ENCODE measurements at regions not wholly inside any gene's neighbourhood (a gene's known extent, or its start where the extent isn't known, plus 50 kb on each side); places are given as distances from the start of the nearest gene placed in this dataset.
"Not testable (repeated sequence)": the region's sequence is repeated elsewhere in the genome, so short reads cannot be mapped to it uniquely, and the experiment has no call there.

- DNase-seq (ENCODE audit: low read depth), result not testable (repeated sequence)
Observed at GRCh38 chr2:111448796-111449195, 328.1 kb downstream of the BCL2L11 start.

DNA sequence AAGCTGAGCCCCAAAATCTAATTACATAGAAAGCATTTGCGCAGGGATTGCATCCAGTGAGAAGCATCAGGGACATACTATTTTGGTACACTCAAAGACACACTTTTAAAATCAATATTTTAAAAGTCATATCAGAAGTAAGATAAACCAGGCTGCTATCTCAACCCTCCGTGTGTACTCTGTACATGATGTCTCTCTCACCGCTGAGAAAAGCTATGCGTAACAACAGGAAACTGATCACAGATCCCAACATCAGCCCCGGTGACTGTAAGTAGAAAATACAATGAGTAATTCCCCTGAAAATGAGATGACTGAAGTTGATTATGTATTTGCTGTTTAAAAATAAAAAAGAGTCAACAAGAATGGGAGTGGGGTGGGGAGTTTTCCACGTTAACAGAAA, 329.8 kb downstream of the BCL2L11 start:
- not testable (repeated sequence) for DNase-seq (ENCODE audit: low read depth)

DNA sequence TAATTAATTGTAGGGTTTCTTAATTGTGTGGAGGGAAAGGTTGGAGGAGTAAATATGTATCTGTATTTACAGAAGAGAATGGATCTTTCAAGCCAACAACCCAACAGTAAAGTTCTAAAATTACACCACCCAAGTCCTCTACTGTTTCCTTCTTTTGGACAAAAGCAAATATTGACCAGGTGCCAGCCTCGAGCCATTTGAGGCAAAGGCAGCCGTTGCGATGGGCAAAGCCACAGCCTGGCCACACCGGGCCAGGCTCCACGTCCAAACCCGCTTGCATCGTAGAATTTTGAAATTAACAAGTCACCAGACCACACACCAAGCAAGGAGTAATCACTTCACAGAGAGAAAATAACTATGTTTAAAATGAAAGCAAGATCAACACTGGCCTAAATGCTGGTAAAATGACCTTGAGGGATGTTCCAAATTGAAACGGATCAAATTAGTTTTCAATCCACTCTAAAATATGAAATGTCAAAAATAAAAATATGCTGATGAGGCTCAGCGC, 331.0 kb downstream of the BCL2L11 start:
- DNase-seq (ENCODE audit: low read depth), result not testable (repeated sequence)

GRCh38 chr2:111452208-111452607, 331.5 kb downstream of the BCL2L11 start:
- not testable (repeated sequence) for DNase-seq (ENCODE audit: low read depth)

GRCh38 chr2:111453308-111453707, 332.6 kb downstream of the BCL2L11 start:
- not testable (repeated sequence) for DNase-seq (ENCODE audit: low read depth)

DNA sequence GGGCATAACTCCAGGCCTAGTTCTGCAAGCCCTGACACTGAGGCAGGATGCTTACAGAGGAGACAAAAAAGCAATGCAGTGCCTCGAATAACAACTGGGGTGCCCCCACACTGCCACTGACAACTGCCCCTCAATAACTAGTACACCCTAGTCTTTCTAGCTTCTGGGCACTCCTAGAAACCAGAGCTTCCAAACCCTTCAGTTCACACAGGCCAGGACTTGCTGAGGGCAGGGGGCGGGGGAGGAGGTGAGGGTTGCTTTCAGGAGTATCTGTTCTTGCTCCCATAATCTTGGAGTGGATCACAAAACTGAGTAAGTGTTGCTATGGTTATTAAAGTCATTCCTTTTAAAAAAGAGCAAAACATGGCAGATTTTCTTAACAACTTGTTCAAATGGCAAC, 333.1 kb downstream of the BCL2L11 start:
- not testable (repeated sequence) for DNase-seq (ENCODE audit: low read depth)

GRCh38 chr2:111454404-111454803, 333.7 kb downstream of the BCL2L11 start:
- not testable (repeated sequence) for DNase-seq (ENCODE audit: low read depth)

GRCh38 chr2:111455016-111456015, 334.6 kb downstream of the BCL2L11 start:
- DNase-seq (ENCODE audit: low read depth), result not testable (repeated sequence)

GRCh38 chr2:111457191-111457590, 336.5 kb downstream of the BCL2L11 start:
- DNase-seq (ENCODE audit: low read depth), result not testable (repeated sequence)

GRCh38 chr2:111460901-111461300, 340.2 kb downstream of the BCL2L11 start:
- not testable (repeated sequence) for DNase-seq (ENCODE audit: low read depth)

GRCh38 chr2:111461831-111462230, 341.1 kb downstream of the BCL2L11 start:
- DNase-seq (ENCODE audit: low read depth), result not testable (repeated sequence)

- not testable (repeated sequence) for DNase-seq (ENCODE audit: low read depth)
Observed at GRCh38 chr2:111462572-111462971, 341.9 kb downstream of the BCL2L11 start.

- DNase-seq (ENCODE audit: low read depth), result not testable (repeated sequence)
Observed at GRCh38 chr2:111463238-111463848, 342.6 kb downstream of the BCL2L11 start.

DNA sequence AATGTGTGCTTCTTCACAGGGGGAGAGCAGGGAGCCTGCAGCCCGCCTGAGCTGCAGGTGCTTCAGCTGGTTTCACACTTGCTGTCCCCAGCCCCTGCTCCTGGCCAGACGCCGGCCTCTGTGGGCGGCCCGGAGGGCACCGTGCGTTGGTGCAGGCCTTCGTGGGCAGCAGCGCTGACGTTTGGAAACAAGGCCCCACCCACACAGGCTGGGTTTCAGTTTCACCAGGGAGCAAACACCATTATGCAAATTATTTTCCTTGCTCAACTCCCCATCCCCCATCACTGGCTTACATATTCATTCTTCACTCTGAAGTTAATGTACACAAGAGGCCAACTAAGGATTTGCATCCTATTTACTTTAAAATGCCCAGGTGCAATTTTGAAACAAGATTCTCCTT, 343.2 kb downstream of the BCL2L11 start:
- DNase-seq (ENCODE audit: low read depth), result not testable (repeated sequence)

DNA sequence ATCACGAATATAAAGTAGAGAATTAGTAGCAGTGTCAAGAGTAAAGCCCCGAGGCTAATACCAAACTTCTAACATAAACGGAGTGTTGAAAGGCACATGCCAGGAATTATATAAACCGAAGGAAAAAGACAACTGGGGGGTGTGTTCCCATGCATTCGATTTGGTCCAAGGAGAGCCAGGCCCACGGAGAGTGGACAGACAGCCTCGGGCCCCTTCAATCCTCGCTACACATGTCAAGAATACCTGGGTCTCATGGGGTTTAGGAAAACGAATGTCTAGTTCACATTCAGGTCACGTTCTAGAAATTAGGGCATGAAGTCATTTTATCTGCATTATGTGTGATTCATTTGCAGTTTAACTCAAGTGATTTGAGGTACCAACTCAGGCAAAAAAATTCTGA, 343.7 kb downstream of the BCL2L11 start:
- DNase-seq (ENCODE audit: low read depth), result not testable (repeated sequence)

GRCh38 chr2:111465521-111465920, 344.8 kb downstream of the BCL2L11 start:
- not testable (repeated sequence) for DNase-seq (ENCODE audit: low read depth)

GRCh38 chr2:111466744-111467143, 346.0 kb downstream of the BCL2L11 start:
- not testable (repeated sequence) for DNase-seq (ENCODE audit: low read depth)

DNA sequence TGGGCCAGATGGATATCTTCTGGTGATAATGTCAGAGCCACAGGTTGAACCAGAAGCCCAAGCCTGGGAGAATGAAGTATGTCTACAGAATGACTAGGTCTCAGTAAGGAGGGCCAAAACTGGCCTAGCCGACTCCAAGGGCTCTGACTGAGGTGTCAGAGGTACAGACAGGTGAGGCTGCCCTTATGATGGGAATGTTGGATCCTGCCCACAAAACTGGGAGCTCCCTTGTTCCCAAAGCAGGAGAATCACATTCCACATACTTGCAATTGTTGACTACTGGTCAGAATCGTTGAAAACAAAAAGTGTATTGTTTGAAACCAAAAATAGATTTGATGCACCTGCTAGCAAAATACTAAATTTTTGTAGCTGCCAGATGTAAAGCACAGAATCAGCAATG, 350.2 kb downstream of the BCL2L11 start:
- DNase-seq (ENCODE audit: low read depth), result not testable (repeated sequence)

GRCh38 chr2:111471791-111472530, 351.2 kb downstream of the BCL2L11 start:
- not testable (repeated sequence) for DNase-seq (ENCODE audit: low read depth)

DNA sequence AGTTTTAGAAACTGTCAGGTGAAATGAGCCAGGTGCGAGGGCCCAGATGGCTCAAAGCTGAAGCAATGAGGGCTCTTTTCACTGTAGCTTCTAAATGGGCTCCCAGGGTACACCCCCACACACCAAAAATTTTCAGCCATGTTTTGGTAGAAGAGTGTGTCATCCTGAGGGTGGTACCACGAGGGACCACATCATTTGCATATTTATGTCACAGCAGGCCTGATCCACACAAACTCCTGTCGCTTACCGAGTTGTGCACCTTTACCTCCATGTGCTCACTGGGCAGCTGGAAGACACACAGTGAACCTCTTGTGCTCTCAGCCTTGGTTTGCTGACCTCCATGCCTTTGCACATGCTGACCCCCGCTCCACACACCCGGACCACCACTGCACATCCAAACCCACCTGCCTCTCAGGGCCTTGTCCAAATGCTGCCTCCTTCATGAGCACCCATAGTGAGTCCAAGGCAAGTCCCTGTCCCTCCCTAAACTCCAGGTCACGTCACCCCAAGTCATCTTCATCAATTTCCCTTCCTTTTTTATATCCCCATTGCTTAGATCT, 352.2 kb downstream of the BCL2L11 start:
- not testable (repeated sequence) for DNase-seq (ENCODE audit: low read depth)

DNA sequence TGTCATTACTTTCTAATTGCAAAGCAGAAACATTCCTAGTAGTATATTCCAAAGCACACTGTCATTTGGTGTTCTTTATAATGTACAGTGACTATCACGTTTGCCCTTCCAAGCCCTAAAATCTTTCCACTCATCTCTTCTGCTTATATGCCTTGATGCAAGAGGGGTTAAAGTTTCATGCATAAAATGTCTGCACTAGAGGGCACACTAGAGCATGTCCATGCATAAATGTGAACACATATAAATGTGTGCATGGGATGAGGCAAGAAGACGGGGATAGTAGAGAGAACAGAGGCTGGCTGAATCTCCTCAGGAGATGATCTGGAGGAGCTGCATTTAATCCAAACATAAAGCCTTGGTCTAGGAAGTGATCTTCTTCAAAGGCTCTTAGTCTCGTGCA, 352.8 kb downstream of the BCL2L11 start:
- not testable (repeated sequence) for DNase-seq (ENCODE audit: low read depth)

Data from stimulated activated CD8-positive, alpha-beta memory T cell treated with anti-CD3 and anti-CD28 coated beads, Interleukin-4, amount 100 ng/mL, for 24 hours (primary cell).